Hepatocyte (in vitro differentiated cells): ENCODE measurements at regions not wholly inside any gene's neighbourhood (a gene's known extent, or its start where the extent isn't known, plus 50 kb on each side); places are given as distances from the start of the nearest gene placed in this dataset.

Experiments
- DNase-seq: peaks from one replicate; pipeline ENCODE4 v3.0.0-alpha.2; 2016; ENCODE audit warnings: low spot score
- H2AFZ ChIP-seq: fragments of 200-600 bp; sonication (generic); 2 replicates; pipeline ENCODE4 v1.6.0; 2016; ENCODE audit warnings: antibody characterized with exemption, mild to moderate bottlenecking
- H3K27ac ChIP-seq: fragments of 200-600 bp; sonication (generic); 2 replicates; pipeline ENCODE4 v1.5.1; 2016; ENCODE audit warnings: mild to moderate bottlenecking
- H3K27me3 ChIP-seq: fragments of 200-600 bp; sonication (generic); 2 replicates; pipeline ENCODE4 v1.6.1; 2016
- H3K36me3 ChIP-seq: fragments of 200-600 bp; sonication (generic); replicated peaks from 2 replicates; pipeline ENCODE4 v1.5.1; 2016; ENCODE audit warnings: low read depth; ENCODE audit not compliant: insufficient read depth
- H3K4me1 ChIP-seq: fragments of 200-600 bp; sonication (generic); 2 replicates; pipeline ENCODE4 v1.5.1; 2016; ENCODE audit warnings: mild to moderate bottlenecking, moderate library complexity; ENCODE audit not compliant: insufficient read depth
- H3K4me2 ChIP-seq: fragments of 200-600 bp; sonication (generic); 2 replicates; pipeline ENCODE4 v1.6.0; 2016
- H3K4me3 ChIP-seq: fragments of 200-600 bp; sonication (generic); 2 replicates; pipeline ENCODE4 v1.5.1; 2016; ENCODE audit warnings: mild to moderate bottlenecking
- H3K79me2 ChIP-seq: fragments of 200-600 bp; sonication (generic); 2 replicates; pipeline ENCODE4 v1.6.0; 2017; ENCODE audit warnings: mild to moderate bottlenecking
- H3K9me2 ChIP-seq: fragments of 200-600 bp; sonication (generic); replicated peaks from 2 replicates; pipeline ENCODE4 v1.6.0; 2017; ENCODE audit warnings: mild to moderate bottlenecking; ENCODE audit not compliant: insufficient read depth
- H3K9me3 ChIP-seq: fragments of 200-600 bp; sonication (generic); 2 replicates; pipeline ENCODE4 v1.5.1; 2016; ENCODE audit warnings: low read depth, mild to moderate bottlenecking
- H4K20me1 ChIP-seq: fragments of 200-600 bp; sonication (generic); 2 replicates; pipeline ENCODE4 v1.6.0; 2016; ENCODE audit warnings: mild to moderate bottlenecking; ENCODE audit not compliant: insufficient read depth, poor library complexity, severe bottlenecking
- EZH2 ChIP-seq: fragments of 200-600 bp; sonication (generic); IDR thresholded peaks from 2 replicates; pipeline ENCODE4 v1.6.1; 2016; ENCODE audit warnings: antibody characterized with exemption, mild to moderate bottlenecking, borderline replicate concordance
- EZH2phosphoT487 ChIP-seq: fragments of 200-600 bp; sonication (generic); IDR thresholded peaks from one replicate; pipeline ENCODE4 v1.6.1; 2018; ENCODE audit warnings: antibody characterized with exemption, mild to moderate bottlenecking, low read depth, moderate library complexity; ENCODE audit not compliant: unreplicated experiment, severe bottlenecking
- WGBS: methylation state at CpG from one replicate; pipeline ENCODE4 v1.1.6; 2016; ENCODE audit warnings: low lambda C conversion rate; ENCODE audit errors: missing lambda C conversion rate; 5-methylcytosine and 5-hydroxymethylcytosine counted together
- TF ChIP-seq, protein P1 (sequence below): fragments of 200-600 bp; sonication (generic); IDR thresholded peaks from 2 replicates; pipeline ENCODE4 v1.5.1; 2016; ENCODE audit warnings: antibody characterized with exemption, mild to moderate bottlenecking; ENCODE audit not compliant: poor library complexity

DNA sequence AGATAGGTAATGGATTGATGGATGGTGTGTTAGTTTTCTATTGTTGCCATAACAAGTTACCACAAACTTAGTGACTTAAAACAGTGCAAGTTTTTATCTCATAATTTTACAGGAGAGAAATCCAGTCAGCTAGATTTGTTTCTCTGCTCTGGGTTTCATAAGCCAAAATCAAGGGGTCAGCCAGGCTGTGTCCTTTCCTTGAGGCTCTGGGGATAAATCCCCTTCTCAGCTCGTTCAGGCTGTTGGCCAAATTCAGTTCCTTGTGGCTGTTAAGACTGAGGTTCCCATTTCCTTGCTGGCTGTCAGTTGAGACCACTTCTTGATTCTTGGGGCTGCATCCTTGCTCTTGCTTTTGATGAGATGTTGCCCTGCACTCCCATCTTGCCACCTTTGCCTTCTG lies 204.9 kb upstream of the CDH13 start:
- TF ChIP-seq EZH2 (no peak), EZH2phosphoT487 (no peak)
- TF ChIP-seq, protein P1, sequence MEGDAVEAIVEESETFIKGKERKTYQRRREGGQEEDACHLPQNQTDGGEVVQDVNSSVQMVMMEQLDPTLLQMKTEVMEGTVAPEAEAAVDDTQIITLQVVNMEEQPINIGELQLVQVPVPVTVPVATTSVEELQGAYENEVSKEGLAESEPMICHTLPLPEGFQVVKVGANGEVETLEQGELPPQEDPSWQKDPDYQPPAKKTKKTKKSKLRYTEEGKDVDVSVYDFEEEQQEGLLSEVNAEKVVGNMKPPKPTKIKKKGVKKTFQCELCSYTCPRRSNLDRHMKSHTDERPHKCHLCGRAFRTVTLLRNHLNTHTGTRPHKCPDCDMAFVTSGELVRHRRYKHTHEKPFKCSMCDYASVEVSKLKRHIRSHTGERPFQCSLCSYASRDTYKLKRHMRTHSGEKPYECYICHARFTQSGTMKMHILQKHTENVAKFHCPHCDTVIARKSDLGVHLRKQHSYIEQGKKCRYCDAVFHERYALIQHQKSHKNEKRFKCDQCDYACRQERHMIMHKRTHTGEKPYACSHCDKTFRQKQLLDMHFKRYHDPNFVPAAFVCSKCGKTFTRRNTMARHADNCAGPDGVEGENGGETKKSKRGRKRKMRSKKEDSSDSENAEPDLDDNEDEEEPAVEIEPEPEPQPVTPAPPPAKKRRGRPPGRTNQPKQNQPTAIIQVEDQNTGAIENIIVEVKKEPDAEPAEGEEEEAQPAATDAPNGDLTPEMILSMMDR = no peak
- 69% methylated on average over 1 of the region's 1 CpG for WGBS
- peaks cover 8% of the 10 kb centered on the region for H3K27me3 ChIP-seq

DNA sequence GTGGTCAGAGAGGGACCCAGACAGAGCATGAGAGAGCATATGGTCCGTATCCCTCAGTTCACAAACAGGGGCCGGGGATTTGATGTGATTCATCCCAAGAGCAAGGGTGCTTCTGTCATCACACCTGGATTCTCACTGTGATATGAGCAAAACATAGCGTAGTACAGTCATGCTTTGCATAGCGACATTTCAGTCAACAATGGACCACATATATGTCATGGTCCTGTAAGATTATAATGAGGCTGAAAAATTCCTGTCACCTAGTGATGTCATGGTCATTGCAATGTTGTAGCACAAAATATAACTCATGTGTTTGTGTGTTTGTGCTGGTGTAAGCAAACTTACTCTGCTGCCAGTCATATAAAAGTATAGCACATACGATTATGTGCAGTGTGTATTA lies 207.4 kb upstream of the CDH13 start:
- Histone ChIP-seq H3K9me2 (no peaks in the 10 kb centered on the region), H3K4me3 (no peak overlapping the region), H3K27ac (no peak overlapping the region), H3K4me1 (no peaks in the 10 kb centered on the region), H4K20me1 (no peaks in the 10 kb centered on the region), H3K36me3 (no peaks in the 10 kb centered on the region), H3K27me3 (peaks cover 8% of the 10 kb centered on the region), H3K4me2 (no peak overlapping the region), H3K9me3 (no peaks in the 10 kb centered on the region), H2AFZ (no peak overlapping the region), H3K79me2 (no peaks in the 10 kb centered on the region)
- DNase-seq = no peak
- no peak for TF ChIP-seq EZH2phosphoT487
- TF ChIP-seq EZH2 = no peak
- WGBS = 98% methylated on average over 5 of the region's 5 CpGs

More for the DNA sequence above, 204.9 kb upstream of the CDH13 start:
- no peak overlapping the region for H2AFZ ChIP-seq
- H3K79me2 ChIP-seq = no peaks in the 10 kb centered on the region
- H3K27ac ChIP-seq = no peak overlapping the region
- no peaks in the 10 kb centered on the region for H3K9me2 ChIP-seq
- DNase-seq = no peak
- H3K4me1 ChIP-seq = no peaks in the 10 kb centered on the region
- H3K4me3 ChIP-seq = no peak overlapping the region
- no peaks in the 10 kb centered on the region for H3K9me3 ChIP-seq
- H3K36me3 ChIP-seq = no peaks in the 10 kb centered on the region
- H3K4me2 ChIP-seq = no peak overlapping the region
- H4K20me1 ChIP-seq = no peaks in the 10 kb centered on the region

DNA sequence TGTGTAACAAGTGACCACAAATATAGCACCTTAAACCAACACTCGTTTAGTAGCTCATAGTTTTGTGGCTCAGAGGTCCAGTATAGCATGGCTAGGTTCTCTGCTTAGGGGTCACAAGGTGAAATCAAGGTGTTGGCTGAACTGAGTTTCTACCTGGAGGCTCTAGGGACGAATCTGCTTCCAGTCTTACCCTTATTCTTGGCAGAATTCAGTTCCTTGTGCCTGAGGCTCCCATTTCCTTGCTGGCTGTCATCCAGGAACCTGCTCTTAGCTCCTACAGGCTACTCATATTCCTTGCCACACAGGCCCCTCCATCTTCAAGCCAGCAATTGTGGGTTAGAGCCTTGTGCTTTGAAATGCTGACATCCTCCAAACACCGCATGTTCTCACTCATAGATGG lies 212.3 kb upstream of the CDH13 start:
- DNase-seq = no peak
- TF ChIP-seq, protein P1 = no peak
- no peak for TF ChIP-seq EZH2
- TF ChIP-seq EZH2phosphoT487 = no peak
- no peaks in the 10 kb centered on the region for H4K20me1 ChIP-seq
- H3K27me3 ChIP-seq = peaks cover 20% of the 10 kb centered on the region
- WGBS = 77% methylated on average over 3 of the region's 3 CpGs
- H3K36me3 ChIP-seq = no peaks in the 10 kb centered on the region
- no peak overlapping the region for H3K4me3 ChIP-seq
- H3K9me3 ChIP-seq = no peaks in the 10 kb centered on the region
- no peaks in the 10 kb centered on the region for H3K79me2 ChIP-seq
- H2AFZ ChIP-seq = no peak overlapping the region
- no peaks in the 10 kb centered on the region for H3K9me2 ChIP-seq
- H3K4me1 ChIP-seq = no peaks in the 10 kb centered on the region
- no peak overlapping the region for H3K27ac ChIP-seq
- H3K4me2 ChIP-seq = no peak overlapping the region

DNA sequence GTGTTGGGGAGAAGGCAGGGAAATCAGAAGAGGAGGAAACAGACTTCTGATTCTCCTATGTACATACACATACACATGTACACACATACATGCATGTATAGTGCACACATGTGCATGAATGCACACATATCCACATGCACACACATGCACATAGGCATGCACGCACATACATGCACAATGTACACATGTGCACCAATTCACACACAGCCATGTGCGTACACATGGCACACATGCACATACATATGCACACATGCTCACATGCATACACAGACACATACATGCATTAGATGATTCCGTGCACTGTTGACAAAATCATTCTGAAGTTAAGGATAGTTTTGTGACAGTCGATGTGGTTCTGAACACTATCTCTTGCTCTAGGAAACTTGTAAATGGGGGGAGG lies 214.0 kb upstream of the CDH13 start:
- H3K9me3 ChIP-seq = no peaks in the 10 kb centered on the region
- H3K4me2 ChIP-seq = no peak overlapping the region
- WGBS = 94% methylated on average over 4 of the region's 4 CpGs
- H4K20me1 ChIP-seq = no peaks in the 10 kb centered on the region
- no peak overlapping the region for H3K4me3 ChIP-seq
- H3K79me2 ChIP-seq = no peaks in the 10 kb centered on the region
- no peaks in the 10 kb centered on the region for H3K36me3 ChIP-seq
- no peak overlapping the region for H3K27ac ChIP-seq
- no peak for DNase-seq
- TF ChIP-seq EZH2phosphoT487 = no peak
- TF ChIP-seq EZH2 = no peak
- TF ChIP-seq, protein P1 = no peak
- peaks cover 15% of the 10 kb centered on the region for H3K27me3 ChIP-seq
- H3K4me1 ChIP-seq = no peaks in the 10 kb centered on the region
- H3K9me2 ChIP-seq = no peaks in the 10 kb centered on the region
- no peak overlapping the region for H2AFZ ChIP-seq
